ENCODE measurements at regions not wholly inside any gene's neighbourhood (a gene's known extent, or its start where the extent isn't known, plus 50 kb on each side); places are given as distances from the start of the nearest gene placed in this dataset.

DNA sequence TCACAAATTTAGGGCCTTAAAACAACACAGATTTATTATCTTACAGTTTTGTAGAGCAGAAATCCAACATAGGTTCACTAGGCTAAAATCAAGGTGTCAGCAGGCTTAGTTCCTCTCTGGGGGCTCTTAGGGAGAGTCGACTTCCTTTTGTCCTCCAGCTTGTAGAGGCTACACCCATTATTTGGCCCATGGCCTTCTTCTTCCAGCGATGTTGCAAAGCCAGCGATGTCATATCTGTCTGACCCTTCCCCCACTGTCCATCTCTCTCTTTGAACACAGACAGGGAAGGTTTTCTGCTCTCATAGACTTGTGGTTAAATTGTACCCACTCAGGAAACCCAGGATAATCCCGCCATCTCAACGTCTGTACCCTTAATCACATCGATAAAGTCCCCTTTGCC lies 60.3 kb upstream of the SHB start:
- no peaks in the 10 kb centered on the region for H3K4me1 ChIP-seq
- no peak overlapping the region for H3K4me3 ChIP-seq
- intact Hi-C loops (cut with DNase I) = loop anchor here in 1 of 10 donors (10.0 kb wide), 1 partner anchor 85 kb away; no protein-coding TSS in a partner anchor
- 84 to 90% (median 88%) methylated on average over 6 of the region's 6 CpGs for WGBS, 4 donors
- DNase-seq (no peak), ATAC-seq (peak in 1 of 4 donors; percentile 28)
- no peaks in the 10 kb centered on the region for H3K36me3 ChIP-seq
- TF ChIP-seq, protein P1, sequence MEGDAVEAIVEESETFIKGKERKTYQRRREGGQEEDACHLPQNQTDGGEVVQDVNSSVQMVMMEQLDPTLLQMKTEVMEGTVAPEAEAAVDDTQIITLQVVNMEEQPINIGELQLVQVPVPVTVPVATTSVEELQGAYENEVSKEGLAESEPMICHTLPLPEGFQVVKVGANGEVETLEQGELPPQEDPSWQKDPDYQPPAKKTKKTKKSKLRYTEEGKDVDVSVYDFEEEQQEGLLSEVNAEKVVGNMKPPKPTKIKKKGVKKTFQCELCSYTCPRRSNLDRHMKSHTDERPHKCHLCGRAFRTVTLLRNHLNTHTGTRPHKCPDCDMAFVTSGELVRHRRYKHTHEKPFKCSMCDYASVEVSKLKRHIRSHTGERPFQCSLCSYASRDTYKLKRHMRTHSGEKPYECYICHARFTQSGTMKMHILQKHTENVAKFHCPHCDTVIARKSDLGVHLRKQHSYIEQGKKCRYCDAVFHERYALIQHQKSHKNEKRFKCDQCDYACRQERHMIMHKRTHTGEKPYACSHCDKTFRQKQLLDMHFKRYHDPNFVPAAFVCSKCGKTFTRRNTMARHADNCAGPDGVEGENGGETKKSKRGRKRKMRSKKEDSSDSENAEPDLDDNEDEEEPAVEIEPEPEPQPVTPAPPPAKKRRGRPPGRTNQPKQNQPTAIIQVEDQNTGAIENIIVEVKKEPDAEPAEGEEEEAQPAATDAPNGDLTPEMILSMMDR (IDR thresholded peaks at IDR 0.05) = no peak
- no peak for TF ChIP-seq POLR2A (IDR thresholded peaks at IDR 0.05)
- H3K27ac ChIP-seq = no peak overlapping the region
- no peaks in the 10 kb centered on the region for H3K9me3 ChIP-seq
- peaks cover 0 to 2% (median 0%) of the 10 kb centered on the region in 9 donors for H3K27me3 ChIP-seq

DNA sequence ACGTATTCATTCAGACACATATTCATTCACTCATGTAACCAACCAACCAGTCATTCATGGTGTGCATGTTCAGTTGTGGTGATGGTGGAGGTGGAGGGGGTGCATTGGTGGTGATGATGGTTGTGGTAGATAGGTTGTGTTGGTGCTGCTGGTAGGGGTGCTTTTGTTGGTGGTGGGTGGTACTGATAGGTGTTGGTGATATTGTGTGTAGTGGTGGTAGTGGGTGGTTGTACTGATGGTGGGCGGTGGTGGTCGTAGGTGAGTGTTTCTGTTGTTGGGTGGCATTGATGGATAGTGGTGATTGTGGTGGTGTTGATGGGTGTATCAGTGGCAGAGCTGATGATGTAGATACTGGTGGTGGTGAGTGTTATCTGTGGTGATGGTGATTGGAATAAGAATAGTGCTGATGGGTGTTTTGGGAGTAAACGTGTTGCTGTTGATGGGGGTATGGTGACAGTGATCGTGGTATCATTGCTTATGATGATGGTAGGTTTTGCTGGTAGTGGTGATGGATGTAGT lies 59.8 kb upstream of the SHB start:
- 93 to 96% (median 95%) methylated on average over 5 of the region's 5 CpGs for WGBS, 4 donors
- H3K9me3 ChIP-seq = no peaks in the 10 kb centered on the region
- intact Hi-C loops (cut with DNase I) = loop anchor here in 1 of 10 donors (10.0 kb wide), 1 partner anchor 86 kb away; no protein-coding TSS in a partner anchor
- no peak overlapping the region for H3K27ac ChIP-seq
- ATAC-seq (no peak), DNase-seq (no peak)
- no peak overlapping the region for H3K4me3 ChIP-seq
- H3K36me3 ChIP-seq = no peaks in the 10 kb centered on the region
- H3K27me3 ChIP-seq = peaks cover 0 to 3% (median 0%) of the 10 kb centered on the region in 9 donors
- no peaks in the 10 kb centered on the region for H3K4me1 ChIP-seq
- TF ChIP-seq, protein P1 (IDR thresholded peaks at IDR 0.05) = no peak
- TF ChIP-seq POLR2A (IDR thresholded peaks at IDR 0.05) = no peak

DNA sequence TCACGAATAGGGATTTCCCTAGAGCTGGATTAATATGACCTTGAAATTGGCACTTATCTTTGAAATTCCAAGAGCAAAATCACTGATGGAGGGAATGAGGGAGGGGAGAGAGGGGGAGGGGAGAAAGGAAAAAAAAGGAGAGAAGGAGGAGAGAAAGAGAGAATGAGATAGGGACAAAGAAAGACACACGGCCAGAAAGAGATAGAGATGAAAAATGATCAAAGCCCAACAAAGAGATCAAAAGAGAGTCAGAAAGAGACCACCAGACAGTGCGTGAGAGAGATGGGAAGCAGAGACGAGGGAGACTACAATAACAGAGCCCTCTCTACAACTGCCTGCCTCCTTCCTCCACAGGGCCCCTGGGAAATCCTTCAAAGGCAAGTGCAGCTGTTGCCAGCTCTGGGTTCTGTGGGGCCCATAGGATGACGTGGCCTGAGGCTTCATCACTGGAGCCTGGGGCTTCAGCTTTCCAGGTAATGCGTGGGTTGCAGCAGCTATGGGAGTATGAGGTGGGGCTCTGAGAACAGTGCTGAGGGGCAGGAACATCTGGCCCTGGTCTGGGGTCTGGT lies 58.3 kb upstream of the SHB start:
- intact Hi-C loops (cut with DNase I) = loop anchor here in 1 of 10 donors (10.0 kb wide), 1 partner anchor 87 kb away; no protein-coding TSS in a partner anchor
- Histone ChIP-seq H3K4me3 (no peak overlapping the region), H3K27ac (no peak overlapping the region), H3K36me3 (no peaks in the 10 kb centered on the region), H3K4me1 (no peaks in the 10 kb centered on the region), H3K9me3 (no peaks in the 10 kb centered on the region), H3K27me3 (peaks cover 0 to 3% (median 0%) of the 10 kb centered on the region in 9 donors)
- WGBS, 4 donors = 62 to 74% (median 68%) methylated on average over 6 of the region's 6 CpGs
- TF ChIP-seq POLR2A (IDR thresholded peaks at IDR 0.05) = no peak
- TF ChIP-seq, protein P1 (IDR thresholded peaks at IDR 0.05) = no peak
- ATAC-seq = no peak
- DNase-seq = no peak

DNA sequence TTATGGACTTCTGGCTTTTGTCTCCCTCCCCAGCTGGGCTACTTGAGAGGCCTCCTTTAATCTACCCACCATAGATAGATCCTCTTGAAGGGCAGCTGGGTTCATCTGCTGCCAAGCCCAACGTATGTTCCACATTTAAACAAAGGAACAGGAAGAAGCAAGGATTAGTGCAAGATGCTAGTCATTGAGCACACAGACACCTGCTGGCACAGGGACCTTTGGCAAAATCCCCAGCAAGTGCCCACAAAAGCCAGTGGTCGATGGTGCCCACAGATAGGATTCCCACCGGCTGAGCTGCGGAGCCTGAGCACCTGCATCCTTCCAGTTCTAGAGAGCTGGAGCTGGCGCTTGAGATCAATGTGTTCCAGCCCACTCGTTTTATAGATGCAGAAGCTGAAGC lies 57.7 kb upstream of the SHB start:
- intact Hi-C loops (cut with DNase I) = loop anchor here in 1 of 10 donors (10.0 kb wide), 1 partner anchor 88 kb away; no protein-coding TSS in a partner anchor
- 78 to 87% (median 80%) methylated on average over 6 of the region's 6 CpGs for WGBS, 4 donors

More for the DNA sequence above, 57.7 kb upstream of the SHB start:
- no peaks in the 10 kb centered on the region for H3K4me1 ChIP-seq
- no peak for TF ChIP-seq POLR2A (IDR thresholded peaks at IDR 0.05)
- TF ChIP-seq, protein P1 (IDR thresholded peaks at IDR 0.05) = no peak
- no peaks in the 10 kb centered on the region for H3K9me3 ChIP-seq
- H3K36me3 ChIP-seq = no peaks in the 10 kb centered on the region
- H3K4me3 ChIP-seq = no peak overlapping the region
- no peak for ATAC-seq
- DNase-seq = no peak
- H3K27me3 ChIP-seq = peaks cover 0 to 3% (median 0%) of the 10 kb centered on the region in 9 donors
- H3K27ac ChIP-seq = no peak overlapping the region
